ENCODE measurements at regions not wholly inside any gene's neighbourhood (a gene's known extent, or its start where the extent isn't known, plus 50 kb on each side); places are given as distances from the start of the nearest gene placed in this dataset.

GRCh38 chrX:109812236-109812635 is 79.2 kb upstream of the ACSL4 start:
- TF ChIP-seq CTCF (IDR thresholded peaks at IDR 0.05 in 4 of 5, conservative IDR thresholded peaks at IDR 0.05 in 1 of 5) (no peak), POLR2A (IDR thresholded peaks at IDR 0.05) (no peak)
